IMR-90 (cell line): ENCODE measurements at regions not wholly inside any gene's neighbourhood (a gene's known extent, or its start where the extent isn't known, plus 50 kb on each side); places are given as distances from the start of the nearest gene placed in this dataset.

ENCODE experiments used
- CEBPB ChIP-seq: IDR thresholded peaks from 2 replicates; pipeline ENCODE4 v1.6.1; 2012; ENCODE audit warnings: low read depth, low read length, improper control_type of control experiment
- CHD1 ChIP-seq: IDR thresholded peaks from 2 replicates; pipeline ENCODE4 v1.6.1; 2012; ENCODE audit warnings: low read depth, low read length, improper control_type of control experiment
- CTCF ChIP-seq: conservative IDR thresholded peaks from 2 replicates; pipeline ENCODE4 v1.5.1; 2012; ENCODE audit warnings: mild to moderate bottlenecking, low read depth, low read length, improper control_type of control experiment
- ELK1 ChIP-seq: fragments of 150-350 bp; IDR thresholded peaks from 2 replicates; pipeline ENCODE4 v1.6.1; 2016; ENCODE audit warnings: low read depth, mild to moderate bottlenecking, low read length, moderate library complexity, borderline replicate concordance
- MAFK ChIP-seq: IDR thresholded peaks from 2 replicates; pipeline ENCODE4 v1.6.1; 2012; ENCODE audit warnings: low read depth, low read length, improper control_type of control experiment
- MXI1 ChIP-seq: IDR thresholded peaks from 2 replicates; pipeline ENCODE4 v1.6.1; 2012; ENCODE audit warnings: low read depth, mild to moderate bottlenecking, low read length, moderate library complexity, borderline replicate concordance
- POLR2A ChIP-seq: IDR thresholded peaks from 2 replicates; pipeline ENCODE4 v1.6.1; 2012; ENCODE audit warnings: mild to moderate bottlenecking, low read depth, low read length
- RFX5 ChIP-seq: IDR thresholded peaks from 2 replicates; pipeline ENCODE4 v1.8.0; 2012; ENCODE audit warnings: low read depth, mild to moderate bottlenecking, low read length, moderate library complexity

DNA sequence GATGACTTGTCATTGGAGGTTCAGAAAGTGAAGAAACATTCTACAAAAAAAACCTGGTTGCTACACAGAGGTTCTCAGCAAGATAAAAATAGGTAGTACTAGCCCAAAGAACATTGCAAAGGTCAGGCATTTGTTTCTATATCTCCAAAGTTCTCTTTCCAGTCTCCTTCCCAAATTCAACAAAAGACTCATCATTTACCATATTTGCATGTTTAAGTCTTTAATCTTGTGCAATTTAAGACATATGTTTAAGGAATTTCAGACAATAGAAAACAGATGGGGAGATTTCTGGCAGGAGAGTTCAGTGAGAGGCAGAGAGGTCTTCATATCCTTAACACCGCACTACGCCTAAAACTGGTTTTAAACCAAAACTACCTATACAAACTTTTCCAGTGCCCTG lies 173.8 kb upstream of the THBS1 start:
- TF ChIP-seq CTCF (no peak), ELK1 (no peak), POLR2A (no peak), CEBPB (no peak), RFX5 (no peak), MAFK (no peak), MXI1 (no peak), CHD1 (no peak)
